MM.1S (cell line): ENCODE measurements at regions not wholly inside any gene's neighbourhood (a gene's known extent, or its start where the extent isn't known, plus 50 kb on each side); places are given as distances from the start of the nearest gene placed in this dataset.

Experiments
- DNase-seq: peaks from one replicate; pipeline ENCODE4 v3.0.0-alpha.2; 2015
- H2AFZ ChIP-seq: fragments of 300-600 bp; sonication (generic); 2 replicates; pipeline ENCODE4 v1.6.0; 2016; ENCODE audit warnings: antibody characterized with exemption, low read length
- H3F3A ChIP-seq: fragments of 300-600 bp; sonication (generic); 2 replicates; pipeline ENCODE4 v1.6.1; 2016; ENCODE audit warnings: mild to moderate bottlenecking, antibody characterized with exemption, low read length, moderate library complexity, mixed read lengths; ENCODE audit not compliant: insufficient read depth
- H3K27ac ChIP-seq: fragments of 300-600 bp; sonication (generic); 2 replicates; pipeline ENCODE4 v1.5.1; 2016; ENCODE audit warnings: mild to moderate bottlenecking, low read length
- H3K27me3 ChIP-seq: fragments of 300-600 bp; sonication (generic); replicated peaks from 2 replicates; pipeline ENCODE4 v1.6.0; 2016; ENCODE audit warnings: low read length; ENCODE audit not compliant: insufficient read depth
- H3K36me3 ChIP-seq: fragments of 300-600 bp; sonication (generic); replicated peaks from 2 replicates; pipeline ENCODE4 v1.6.1; 2016; ENCODE audit warnings: mild to moderate bottlenecking, low read length, mixed read lengths; ENCODE audit not compliant: insufficient read depth
- H3K4me1 ChIP-seq: fragments of 300-600 bp; sonication (generic); 2 replicates; pipeline ENCODE4 v1.6.1; 2016; ENCODE audit warnings: low read length, mixed read lengths
- H3K4me2 ChIP-seq: fragments of 300-600 bp; sonication (generic); 2 replicates; pipeline ENCODE4 v1.6.0; 2016; ENCODE audit warnings: low read depth, low read length
- H3K4me3 ChIP-seq: fragments of 300-600 bp; sonication (generic); 2 replicates; pipeline ENCODE4 v1.5.1; 2016; ENCODE audit warnings: low read length, mixed read lengths
- H3K79me2 ChIP-seq: fragments of 300-600 bp; sonication (generic); 2 replicates; pipeline ENCODE4 v1.6.1; 2016; ENCODE audit warnings: mixed run types, low read length, mixed read lengths
- H3K9ac ChIP-seq: fragments of 300-600 bp; sonication (generic); 2 replicates; pipeline ENCODE4 v1.6.1; 2016; ENCODE audit warnings: low read length, mixed read lengths
- H3K9me2 ChIP-seq: fragments of 300-600 bp; sonication (generic); replicated peaks from 2 replicates; pipeline ENCODE4 v1.6.1; 2016; ENCODE audit warnings: mild to moderate bottlenecking, low read length, mixed read lengths; ENCODE audit not compliant: insufficient read depth
- H3K9me3 ChIP-seq: fragments of 300-600 bp; sonication (generic); replicated peaks from 2 replicates; pipeline ENCODE4 v1.6.1; 2016; ENCODE audit warnings: mild to moderate bottlenecking, low read length, mixed read lengths; ENCODE audit not compliant: insufficient read depth
- H4K20me1 ChIP-seq: fragments of 300-600 bp; sonication (generic); 2 replicates; pipeline ENCODE4 v1.6.1; 2016; ENCODE audit warnings: mild to moderate bottlenecking, low read length, moderate library complexity, mixed read lengths; ENCODE audit not compliant: insufficient read depth
- EZH2 ChIP-seq: fragments of 300-600 bp; sonication (generic); optimal IDR thresholded peaks from 2 replicates; pipeline ENCODE3; 2017; ENCODE audit warnings: low read depth, mild to moderate bottlenecking, antibody characterized with exemption, low read length, mixed read lengths
- EZH2phosphoT487 ChIP-seq: fragments of 300-600 bp; sonication (generic); IDR thresholded peaks from 2 replicates; pipeline ENCODE4 v1.6.1; 2018; ENCODE audit warnings: antibody characterized with exemption, low read length
- TF ChIP-seq, protein P1 (sequence below): fragments of 300-600 bp; sonication (generic); IDR thresholded peaks from 2 replicates; pipeline ENCODE4 v1.5.1; 2016; ENCODE audit warnings: antibody characterized with exemption, low read length, mixed read lengths

DNA sequence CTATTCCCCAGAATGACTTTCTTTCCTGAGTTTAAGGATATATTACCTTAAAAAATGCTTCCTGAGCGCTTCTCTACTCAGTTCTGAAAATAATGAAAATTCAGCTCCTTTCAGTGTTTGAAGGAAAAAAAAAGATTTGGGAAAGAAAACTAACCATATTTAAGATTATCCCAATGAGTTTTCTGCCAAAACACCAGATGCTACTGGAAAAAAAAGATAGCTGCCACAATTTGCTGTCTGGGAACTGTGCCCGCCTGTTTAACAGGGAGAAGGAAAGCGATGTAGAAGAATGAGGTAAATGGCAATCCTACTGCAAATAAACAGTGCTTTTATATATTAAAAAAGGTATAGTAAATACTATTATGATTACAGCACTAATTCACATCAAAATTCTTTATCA lies 367.6 kb upstream of the PRICKLE1 start:
- H4K20me1 ChIP-seq: no peaks in the 10 kb centered on the region
- no peaks in the 10 kb centered on the region for H3K36me3 ChIP-seq
- no peak overlapping the region for H3K9ac ChIP-seq
- TF ChIP-seq EZH2phosphoT487 (no peak), EZH2 (no peak)
- TF ChIP-seq, protein P1, sequence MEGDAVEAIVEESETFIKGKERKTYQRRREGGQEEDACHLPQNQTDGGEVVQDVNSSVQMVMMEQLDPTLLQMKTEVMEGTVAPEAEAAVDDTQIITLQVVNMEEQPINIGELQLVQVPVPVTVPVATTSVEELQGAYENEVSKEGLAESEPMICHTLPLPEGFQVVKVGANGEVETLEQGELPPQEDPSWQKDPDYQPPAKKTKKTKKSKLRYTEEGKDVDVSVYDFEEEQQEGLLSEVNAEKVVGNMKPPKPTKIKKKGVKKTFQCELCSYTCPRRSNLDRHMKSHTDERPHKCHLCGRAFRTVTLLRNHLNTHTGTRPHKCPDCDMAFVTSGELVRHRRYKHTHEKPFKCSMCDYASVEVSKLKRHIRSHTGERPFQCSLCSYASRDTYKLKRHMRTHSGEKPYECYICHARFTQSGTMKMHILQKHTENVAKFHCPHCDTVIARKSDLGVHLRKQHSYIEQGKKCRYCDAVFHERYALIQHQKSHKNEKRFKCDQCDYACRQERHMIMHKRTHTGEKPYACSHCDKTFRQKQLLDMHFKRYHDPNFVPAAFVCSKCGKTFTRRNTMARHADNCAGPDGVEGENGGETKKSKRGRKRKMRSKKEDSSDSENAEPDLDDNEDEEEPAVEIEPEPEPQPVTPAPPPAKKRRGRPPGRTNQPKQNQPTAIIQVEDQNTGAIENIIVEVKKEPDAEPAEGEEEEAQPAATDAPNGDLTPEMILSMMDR: no peak
- no peaks in the 10 kb centered on the region for H3K79me2 ChIP-seq
- no peaks in the 10 kb centered on the region for H3F3A ChIP-seq
- no peak overlapping the region for H3K4me3 ChIP-seq
- H3K4me1 ChIP-seq: no peaks in the 10 kb centered on the region
- H3K9me2 ChIP-seq: no peaks in the 10 kb centered on the region
- no peak overlapping the region for H3K27ac ChIP-seq
- H3K27me3 ChIP-seq: no peaks in the 10 kb centered on the region
- DNase-seq: no peak
- H3K4me2 ChIP-seq: no peak overlapping the region
- no peak overlapping the region for H2AFZ ChIP-seq
- H3K9me3 ChIP-seq: no peaks in the 10 kb centered on the region

DNA sequence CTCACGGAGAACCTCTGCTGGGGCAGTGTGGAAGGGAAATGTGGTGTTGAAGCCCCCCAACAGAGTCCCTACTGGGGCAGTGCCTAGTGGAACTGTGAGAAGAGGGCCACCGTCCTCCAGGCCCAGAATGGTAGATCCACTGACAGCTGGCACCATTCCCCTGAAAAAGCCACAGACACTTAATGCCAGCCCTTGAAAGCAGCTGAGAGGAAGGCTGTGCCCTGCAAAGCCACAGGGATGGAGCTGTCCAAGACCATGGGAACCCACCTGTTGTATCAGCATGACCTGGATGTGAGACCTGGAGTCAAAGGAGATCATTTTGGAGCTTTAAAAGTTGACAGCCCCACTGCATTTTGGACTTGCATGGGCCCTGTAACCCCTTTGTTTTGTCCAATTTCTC lies 363.5 kb upstream of the PRICKLE1 start:
- Histone ChIP-seq H3K4me1 (no peaks in the 10 kb centered on the region), H2AFZ (no peak overlapping the region), H3K36me3 (no peaks in the 10 kb centered on the region), H3K79me2 (no peaks in the 10 kb centered on the region), H3K27me3 (no peaks in the 10 kb centered on the region), H3K4me3 (no peak overlapping the region), H3K27ac (no peak overlapping the region), H3K9me2 (no peaks in the 10 kb centered on the region), H3F3A (no peaks in the 10 kb centered on the region), H3K9me3 (no peaks in the 10 kb centered on the region), H4K20me1 (no peaks in the 10 kb centered on the region), H3K9ac (no peak overlapping the region), H3K4me2 (no peak overlapping the region)
- no peak for DNase-seq
- TF ChIP-seq, protein P1: no peak
- no peak for TF ChIP-seq EZH2phosphoT487
- no peak for TF ChIP-seq EZH2

DNA sequence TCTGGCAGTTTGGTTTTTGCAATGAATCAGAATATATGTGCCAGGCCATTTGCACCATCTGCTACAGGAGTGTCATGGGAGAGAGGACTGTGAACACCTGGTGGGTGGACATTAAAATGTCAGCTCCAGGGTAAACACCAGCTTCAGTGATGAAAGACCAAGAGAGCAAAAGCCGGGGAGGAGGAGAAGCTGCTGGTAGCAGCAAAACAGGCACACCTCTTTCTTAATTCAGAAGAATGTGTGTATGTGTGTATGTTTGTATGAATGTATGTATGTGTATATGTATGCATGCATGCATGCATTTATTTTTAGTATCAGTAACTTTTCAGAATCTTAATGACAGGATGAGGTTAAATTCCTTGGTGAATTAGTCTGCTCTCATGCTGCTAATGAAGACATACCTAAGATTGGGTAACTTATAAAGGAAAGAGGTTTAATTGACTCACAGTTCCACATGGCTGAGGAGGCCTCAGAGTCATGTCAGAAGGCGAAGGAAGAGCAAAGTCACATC lies 357.4 kb upstream of the PRICKLE1 start:
- Histone ChIP-seq H3K9me2 (no peaks in the 10 kb centered on the region), H2AFZ (no peak overlapping the region), H3K9ac (no peak overlapping the region), H3K9me3 (no peaks in the 10 kb centered on the region), H3K27me3 (no peaks in the 10 kb centered on the region), H3K27ac (no peak overlapping the region), H3K4me2 (no peak overlapping the region), H3K79me2 (no peaks in the 10 kb centered on the region), H3F3A (no peaks in the 10 kb centered on the region), H3K36me3 (no peaks in the 10 kb centered on the region), H3K4me1 (no peaks in the 10 kb centered on the region), H3K4me3 (no peak overlapping the region), H4K20me1 (no peaks in the 10 kb centered on the region)
- TF ChIP-seq, protein P1: no peak
- TF ChIP-seq EZH2phosphoT487 (no peak), EZH2 (no peak)
- no peak for DNase-seq

DNA sequence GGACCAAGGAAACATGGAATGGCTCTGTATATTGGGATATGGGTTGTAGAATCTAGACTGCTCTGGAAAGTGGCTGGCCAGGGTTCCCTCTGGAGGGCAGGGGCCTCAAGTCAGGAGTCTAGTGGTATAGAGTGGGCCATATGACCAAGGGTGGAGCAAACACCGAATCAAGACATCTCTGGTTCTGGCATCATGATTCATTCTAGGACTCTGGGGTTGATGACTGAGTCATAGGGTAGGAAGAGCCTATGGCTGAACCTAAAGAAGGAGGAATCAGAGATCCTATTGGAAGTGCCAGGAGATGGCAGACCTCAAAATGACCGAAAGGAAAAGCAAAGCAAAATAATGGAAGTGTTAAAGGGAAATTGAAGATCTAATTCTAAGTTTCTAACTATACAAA lies 356.4 kb upstream of the PRICKLE1 start:
- Histone ChIP-seq H2AFZ (no peak overlapping the region), H3K9me3 (no peaks in the 10 kb centered on the region), H3K79me2 (no peaks in the 10 kb centered on the region), H3K36me3 (no peaks in the 10 kb centered on the region), H4K20me1 (no peaks in the 10 kb centered on the region), H3K4me2 (no peak overlapping the region), H3K4me3 (no peak overlapping the region), H3K4me1 (no peaks in the 10 kb centered on the region), H3K27ac (no peak overlapping the region), H3F3A (no peaks in the 10 kb centered on the region), H3K27me3 (no peaks in the 10 kb centered on the region), H3K9ac (no peak overlapping the region), H3K9me2 (no peaks in the 10 kb centered on the region)
- DNase-seq: no peak
- TF ChIP-seq, protein P1: no peak
- TF ChIP-seq EZH2phosphoT487: no peak
- TF ChIP-seq EZH2: no peak
